ENCODE measurements at regions not wholly inside any gene's neighbourhood (a gene's known extent, or its start where the extent isn't known, plus 50 kb on each side); places are given as distances from the start of the nearest gene placed in this dataset.

- TF ChIP-seq CTCF (IDR thresholded peaks at IDR 0.05) (no peak), POLR2A (IDR thresholded peaks at IDR 0.05) (no peak)
Observed at GRCh38 chr20:58127701-58128111, 100.7 kb downstream of the ANKRD60 start.
